H1 (cell line): ENCODE measurements at regions not wholly inside any gene's neighbourhood (a gene's known extent, or its start where the extent isn't known, plus 50 kb on each side); places are given as distances from the start of the nearest gene placed in this dataset.

Source experiments
- BACH1 ChIP-seq: IDR thresholded peaks from 2 replicates; pipeline ENCODE4 v1.6.1; 2012; ENCODE audit warnings: low read length, improper control_type of control experiment
- BRCA1 ChIP-seq: IDR thresholded peaks from 2 replicates; pipeline ENCODE4 v1.6.1; 2012; ENCODE audit warnings: low read depth, low read length, improper control_type of control experiment
- CBX8 ChIP-seq: fragments of 300-800, 300-1000 bp; sonication (generic); IDR thresholded peaks from 2 replicates; pipeline ENCODE4 v1.7.1; 2016; ENCODE audit warnings: low read depth, low read length, borderline replicate concordance
- EGR1 ChIP-seq: IDR thresholded peaks from 2 replicates; pipeline ENCODE4 v1.6.1; 2011; ENCODE audit warnings: low read depth, low read length, borderline replicate concordance
- SP2 ChIP-seq: IDR thresholded peaks from 2 replicates; pipeline ENCODE4 v1.6.1; 2012; ENCODE audit warnings: mild to moderate bottlenecking, low read length, inconsistent platforms

- TF ChIP-seq BACH1 (no peak), EGR1 (no peak), SP2 (no peak), CBX8 (no peak), BRCA1 (no peak)
Observed at GRCh38 chr20:56689318-56689717, 60.2 kb downstream of the TFAP2C start (continued).
